ENCODE measurements at regions not wholly inside any gene's neighbourhood (a gene's known extent, or its start where the extent isn't known, plus 50 kb on each side); places are given as distances from the start of the nearest gene placed in this dataset.

GRCh38 chr2:151174127-151174526 lies 87.5 kb downstream of the RBM43 start:
- TF ChIP-seq GATA2 (IDR thresholded peaks at IDR 0.05; ENCODE audit: low read depth, low read length) (no peak), GATA3 (IDR thresholded peaks at IDR 0.05; ENCODE audit: low read depth, low read length) (no peak)

GRCh38 chr2:151171186-151171585 lies 90.5 kb downstream of the RBM43 start:
- TF ChIP-seq GATA3 (IDR thresholded peaks at IDR 0.05; ENCODE audit: low read depth, low read length): no peak
- TF ChIP-seq GATA2 (IDR thresholded peaks at IDR 0.05; ENCODE audit: low read depth, low read length): no peak

GRCh38 chr2:151166410-151166809 lies 95.3 kb downstream of the RBM43 start:
- TF ChIP-seq GATA3 (IDR thresholded peaks at IDR 0.05; ENCODE audit: low read depth, low read length) (no peak), GATA2 (IDR thresholded peaks at IDR 0.05; ENCODE audit: low read depth, low read length) (no peak)

- TF ChIP-seq GATA3 (IDR thresholded peaks at IDR 0.05; ENCODE audit: low read depth, low read length) (no peak), GATA2 (IDR thresholded peaks at IDR 0.05; ENCODE audit: low read depth, low read length) (no peak)
Measured at GRCh38 chr2:151165105-151165684, 96.5 kb downstream of the RBM43 start.

GRCh38 chr2:151161821-151162551 lies 99.7 kb downstream of the RBM43 start:
- TF ChIP-seq GATA2 (IDR thresholded peaks at IDR 0.05; ENCODE audit: low read depth, low read length): no peak
- TF ChIP-seq GATA3 (IDR thresholded peaks at IDR 0.05; ENCODE audit: low read depth, low read length): no peak

- TF ChIP-seq GATA2 (IDR thresholded peaks at IDR 0.05; ENCODE audit: low read depth, low read length) (no peak), GATA3 (IDR thresholded peaks at IDR 0.05; ENCODE audit: low read depth, low read length) (no peak)
Measured at GRCh38 chr2:151159109-151159662, 102.5 kb downstream of the RBM43 start.

GRCh38 chr2:151157000-151157735 lies 104.5 kb downstream of the RBM43 start:
- no peak for TF ChIP-seq GATA2 (IDR thresholded peaks at IDR 0.05; ENCODE audit: low read depth, low read length)
- no peak for TF ChIP-seq GATA3 (IDR thresholded peaks at IDR 0.05; ENCODE audit: low read depth, low read length)

- TF ChIP-seq GATA3 (IDR thresholded peaks at IDR 0.05; ENCODE audit: low read depth, low read length) (no peak), GATA2 (IDR thresholded peaks at IDR 0.05; ENCODE audit: low read depth, low read length) (no peak)
Measured at GRCh38 chr2:151156431-151156830, 105.2 kb downstream of the RBM43 start.

- TF ChIP-seq GATA2 (IDR thresholded peaks at IDR 0.05; ENCODE audit: low read depth, low read length) (no peak), GATA3 (IDR thresholded peaks at IDR 0.05; ENCODE audit: low read depth, low read length) (no peak)
Measured at GRCh38 chr2:151153601-151154000, 108.1 kb downstream of the RBM43 start.

GRCh38 chr2:151150331-151151320 lies 111.0 kb downstream of the RBM43 start:
- no peak for TF ChIP-seq GATA2 (IDR thresholded peaks at IDR 0.05; ENCODE audit: low read depth, low read length)
- no peak for TF ChIP-seq GATA3 (IDR thresholded peaks at IDR 0.05; ENCODE audit: low read depth, low read length)

GRCh38 chr2:151138507-151138906 lies 123.2 kb downstream of the RBM43 start:
- no peak for TF ChIP-seq GATA2 (IDR thresholded peaks at IDR 0.05; ENCODE audit: low read depth, low read length)
- TF ChIP-seq GATA3 (IDR thresholded peaks at IDR 0.05; ENCODE audit: low read depth, low read length): no peak

- TF ChIP-seq GATA3 (IDR thresholded peaks at IDR 0.05; ENCODE audit: low read depth, low read length): no peak
- no peak for TF ChIP-seq GATA2 (IDR thresholded peaks at IDR 0.05; ENCODE audit: low read depth, low read length)
Measured at GRCh38 chr2:151137526-151137925, 124.1 kb downstream of the RBM43 start.

GRCh38 chr2:151120011-151120410 lies 141.7 kb downstream of the RBM43 start:
- TF ChIP-seq GATA2 (IDR thresholded peaks at IDR 0.05; ENCODE audit: low read depth, low read length): no peak
- no peak for TF ChIP-seq GATA3 (IDR thresholded peaks at IDR 0.05; ENCODE audit: low read depth, low read length)

Measured in SH-SY5Y (cell line).